NCI-H2081 (cell line): ENCODE measurements at regions not wholly inside any gene's neighbourhood (a gene's known extent, or its start where the extent isn't known, plus 50 kb on each side); places are given as distances from the start of the nearest gene placed in this dataset.

Experiments used
- DNase-seq, 2 experiments: peaks; one replicate each; lab custom pipeline; 2025; lab: John Stamatoyannopoulos, UW

- DNase-seq, result no peak
Observed at GRCh38 chr13:50319635-50320255, 304.5 kb downstream of the KCNRG start.

DNA sequence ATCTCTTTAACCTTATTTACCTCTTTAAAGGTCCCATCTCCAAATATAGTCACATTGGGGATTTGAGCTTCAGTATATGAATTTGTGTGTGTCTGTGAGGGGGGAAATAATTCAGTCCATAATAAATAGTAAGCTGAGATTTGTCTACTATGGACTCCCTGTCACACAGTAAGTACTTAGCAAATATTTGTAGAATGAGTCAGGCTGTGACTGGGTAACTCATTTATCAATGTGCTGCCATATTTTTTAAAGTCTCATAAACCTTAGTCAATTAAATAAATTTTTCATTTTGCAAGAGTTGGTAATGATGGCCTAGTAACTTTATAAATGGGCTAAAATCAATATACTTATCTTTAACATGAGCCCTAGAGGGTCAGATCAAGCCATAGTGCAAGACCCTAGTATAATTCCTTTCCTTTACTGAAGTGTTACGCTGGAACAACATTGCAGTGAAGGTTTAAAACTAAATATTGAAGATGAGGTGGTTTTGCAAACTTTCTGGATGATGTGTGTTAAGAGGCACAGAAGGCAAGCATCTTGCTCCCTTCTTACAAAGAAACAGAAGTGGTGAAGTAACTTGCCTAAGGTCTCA is 305.1 kb downstream of the KCNRG start:
- peak in 1 of 2 experiments; percentile 29 for DNase-seq

DNA sequence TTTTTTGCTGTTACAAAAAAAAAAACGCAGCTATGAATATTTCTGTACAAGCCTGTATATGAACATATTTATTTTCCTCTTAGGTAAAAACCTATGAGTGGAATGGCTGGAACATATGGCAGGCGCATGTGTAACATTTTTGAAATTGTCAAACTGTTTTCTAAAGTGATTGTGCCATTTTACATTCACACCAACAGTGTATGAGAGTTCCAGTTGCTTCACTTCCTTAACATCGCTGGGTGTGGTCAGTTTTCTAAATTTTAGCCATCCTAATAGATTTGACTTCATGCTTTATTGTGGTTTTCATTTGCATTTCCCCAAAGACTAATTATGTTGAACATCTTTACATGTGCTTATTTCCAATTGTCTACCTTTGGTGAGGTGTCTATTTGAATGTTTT is 306.8 kb downstream of the KCNRG start:
- no peak for DNase-seq

GRCh38 chr13:50323440-50324065 is 308.3 kb downstream of the KCNRG start:
- DNase-seq, result no peak

- DNase-seq, result no peak
Observed at GRCh38 chr13:50326271-50326670, 311.0 kb downstream of the KCNRG start.

DNA sequence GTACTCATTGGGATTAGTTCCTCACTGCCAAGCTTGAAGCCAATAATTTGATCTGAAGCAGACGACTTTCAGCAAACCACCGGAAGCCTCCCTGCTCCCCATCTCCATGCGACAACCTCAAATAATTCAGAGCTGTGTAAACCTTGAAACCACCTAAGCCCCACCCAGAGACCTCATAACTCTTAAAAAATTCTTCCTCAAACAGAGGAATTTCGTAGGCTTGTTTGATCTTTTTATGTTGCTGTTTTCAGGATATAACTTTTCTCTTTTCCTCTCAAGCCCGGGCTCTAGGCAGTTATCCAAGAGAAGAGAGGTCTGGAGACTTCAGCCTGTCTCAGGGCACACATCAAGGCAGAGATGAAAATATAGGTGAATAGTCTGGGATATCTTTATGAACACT is 311.6 kb downstream of the KCNRG start:
- DNase-seq, result no peak

DNA sequence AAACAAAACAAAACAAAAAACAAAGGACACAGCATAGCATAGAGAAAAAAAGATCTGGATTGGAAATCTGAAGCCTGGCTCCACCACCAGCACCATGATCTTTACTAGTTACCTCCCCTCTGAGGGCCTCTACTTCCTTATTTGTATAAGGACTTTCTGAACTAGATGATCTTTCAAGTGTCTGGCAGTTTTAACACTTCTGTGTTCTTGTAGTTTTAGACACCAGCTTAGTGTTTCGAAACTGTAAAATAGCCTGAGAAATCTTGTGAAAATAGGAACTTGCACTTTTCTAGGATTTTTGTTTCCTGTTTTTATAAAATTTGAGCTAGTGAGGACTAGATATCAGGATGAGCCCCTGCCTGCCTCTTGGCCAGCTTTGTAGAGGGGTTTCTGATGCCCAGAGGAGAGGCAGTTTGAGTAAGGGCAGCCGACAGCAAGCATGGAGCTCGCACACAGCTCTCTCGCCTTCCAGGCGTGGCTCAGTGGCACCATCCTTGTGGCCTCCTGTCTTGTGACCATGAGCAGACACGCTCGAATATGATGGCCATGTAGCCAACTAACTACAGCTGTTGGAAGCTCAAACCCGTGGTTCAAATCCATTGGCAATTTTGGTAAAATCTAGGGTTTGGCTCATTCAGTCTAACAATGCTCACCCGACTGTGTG is 319.0 kb downstream of the KCNRG start:
- DNase-seq, result no peak

DNA sequence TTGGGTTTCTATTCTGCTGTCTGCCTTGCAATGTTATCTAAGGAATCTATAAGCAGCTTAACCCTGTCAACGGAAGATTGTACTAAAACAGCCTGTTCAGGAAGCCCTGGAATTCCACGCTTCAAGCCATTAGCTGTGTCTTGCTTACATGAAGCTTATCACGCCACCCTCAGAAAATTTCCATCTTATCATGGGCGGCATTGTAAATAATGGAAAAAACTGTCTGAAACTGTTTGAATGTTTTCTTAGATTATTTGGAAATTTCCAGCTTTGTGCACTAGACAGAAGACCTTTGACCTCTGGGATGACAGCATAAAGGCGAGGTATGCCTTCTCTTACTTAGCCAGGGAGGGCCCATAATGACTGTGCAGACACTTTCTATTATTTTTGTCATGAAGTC is 319.7 kb downstream of the KCNRG start:
- no peak for DNase-seq

DNA sequence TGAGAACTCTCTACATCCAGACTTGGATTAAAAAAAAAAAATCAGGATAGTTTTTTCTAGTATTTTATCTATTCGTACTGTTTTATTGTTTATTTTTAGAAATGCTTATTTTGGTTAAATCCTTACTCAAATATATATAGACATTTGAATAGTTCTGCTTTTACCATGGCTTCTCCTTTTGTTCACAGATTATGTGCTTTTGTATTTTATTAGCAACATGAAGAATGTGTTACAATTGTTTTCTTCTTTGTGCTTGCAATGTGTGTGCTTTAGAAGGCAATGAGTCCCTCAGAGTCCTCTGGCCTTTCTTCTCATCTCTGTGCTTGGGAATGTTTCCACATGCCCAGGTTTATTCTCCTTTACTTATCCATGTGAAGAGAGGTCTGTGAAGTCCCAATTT is 324.0 kb downstream of the KCNRG start:
- DNase-seq, result no peak

DNA sequence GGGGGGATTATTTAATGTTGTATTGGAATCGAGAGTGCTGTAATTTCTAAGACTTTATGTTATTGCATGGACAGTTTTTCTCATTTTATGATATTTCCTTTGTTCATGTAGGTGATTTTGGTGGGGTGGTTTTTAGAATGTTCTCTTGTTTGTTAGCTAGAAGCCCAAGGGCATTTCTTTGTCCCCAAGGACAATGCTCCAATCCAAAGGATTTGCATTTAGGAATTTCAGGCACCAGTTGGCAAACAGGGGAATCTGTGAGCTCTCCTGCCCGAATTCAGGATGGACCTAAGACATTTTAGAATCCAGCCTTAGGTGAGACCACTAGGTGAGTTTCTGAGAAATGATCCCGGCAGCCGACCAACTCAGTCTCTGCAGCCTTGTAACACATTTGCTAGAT is 324.9 kb downstream of the KCNRG start:
- DNase-seq, result no peak

DNA sequence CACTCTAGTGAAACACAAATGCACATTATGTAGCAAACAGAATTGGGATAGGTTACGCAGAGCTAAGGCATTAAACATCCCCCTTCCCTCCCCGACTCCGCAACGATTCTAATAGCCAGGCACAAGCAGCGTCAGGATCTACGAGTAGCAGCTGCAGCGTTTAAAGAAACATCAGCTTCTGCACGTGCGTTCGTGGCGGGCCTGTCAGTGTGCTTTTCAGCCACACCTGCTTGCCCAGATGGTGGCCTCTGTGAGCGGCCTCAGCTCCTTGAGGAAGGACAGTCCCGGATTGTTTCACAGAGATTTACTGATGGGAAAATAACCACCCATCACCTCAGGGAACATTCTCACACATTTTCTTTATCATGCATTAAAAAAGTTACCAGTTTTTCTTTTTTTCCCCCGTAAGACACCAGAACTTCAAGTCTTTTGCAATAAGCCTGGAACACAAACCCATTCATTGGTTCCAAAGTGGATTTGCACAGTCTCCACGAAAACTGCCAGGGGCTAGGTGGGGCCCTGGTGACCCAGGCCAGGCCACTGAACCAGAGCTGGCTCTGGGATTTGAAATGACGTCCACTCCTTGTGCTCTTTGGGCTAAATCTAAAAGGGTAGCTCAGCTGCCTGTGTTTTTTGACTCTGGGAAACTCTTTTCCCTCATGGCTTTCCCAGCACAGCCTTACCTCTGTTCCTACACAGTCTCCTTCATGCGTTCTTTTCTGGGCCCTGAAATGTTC is 325.5 kb downstream of the KCNRG start:
- DNase-seq, result no peak

- no peak for DNase-seq
Observed at GRCh38 chr13:50341526-50341925, 326.3 kb downstream of the KCNRG start.

DNA sequence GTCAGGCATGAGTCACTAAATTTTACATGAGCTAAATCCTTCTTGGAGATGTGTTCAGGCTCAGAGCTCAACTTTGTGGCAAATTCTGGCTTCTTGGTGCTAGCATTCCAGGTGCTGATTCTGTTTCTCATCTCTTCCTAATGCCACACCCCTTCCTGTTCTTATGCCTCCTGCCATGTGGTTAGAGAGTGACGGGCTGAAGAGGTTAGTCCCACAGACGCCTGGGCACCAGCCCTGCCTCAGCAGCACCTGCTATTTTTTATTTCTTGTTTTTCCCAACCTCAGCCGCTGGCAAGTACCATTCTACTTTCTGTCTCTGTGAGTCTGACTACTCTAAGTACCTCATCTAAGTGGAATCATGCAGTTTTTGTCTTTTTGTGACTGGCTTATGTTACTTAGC is 329.5 kb downstream of the KCNRG start:
- no peak for DNase-seq

DNA sequence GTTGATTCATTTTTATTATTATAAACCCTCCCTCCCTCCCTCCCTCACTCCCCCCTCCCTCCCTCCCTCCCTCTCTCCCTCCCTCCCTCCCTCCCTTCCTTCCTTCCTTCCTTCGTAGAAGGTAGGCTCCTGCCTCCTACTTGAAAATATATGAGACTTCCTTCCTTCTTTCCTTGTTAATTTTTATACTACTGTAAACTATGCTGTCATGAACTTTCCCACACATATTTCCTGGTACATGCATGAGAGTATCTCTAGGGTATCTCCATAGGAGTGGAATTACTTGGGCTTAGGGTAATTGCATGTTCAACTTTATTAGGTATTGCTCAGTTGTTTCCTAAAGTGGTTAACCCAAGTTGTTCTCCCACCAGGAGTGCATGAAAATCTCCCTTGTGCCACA is 330.6 kb downstream of the KCNRG start:
- no peak for DNase-seq

DNA sequence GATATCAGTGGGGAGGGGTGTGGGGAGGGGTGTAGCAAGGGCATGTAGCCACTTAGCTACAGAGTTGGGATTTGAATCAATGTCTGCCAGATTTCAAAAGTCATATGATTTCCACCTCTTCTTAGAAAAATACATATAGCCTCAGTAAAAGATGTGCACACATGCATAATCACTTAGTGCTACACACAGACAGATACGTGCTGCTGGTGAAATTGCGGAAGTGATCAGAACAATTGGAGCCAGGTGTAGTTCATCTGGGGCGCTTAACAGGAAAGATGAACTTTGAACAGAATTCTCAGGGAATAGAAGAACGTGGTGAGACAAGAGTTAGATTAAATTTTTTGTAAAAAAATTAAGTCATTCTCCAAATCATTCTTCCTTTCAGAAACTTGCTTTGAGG is 333.1 kb downstream of the KCNRG start:
- no peak for DNase-seq

DNA sequence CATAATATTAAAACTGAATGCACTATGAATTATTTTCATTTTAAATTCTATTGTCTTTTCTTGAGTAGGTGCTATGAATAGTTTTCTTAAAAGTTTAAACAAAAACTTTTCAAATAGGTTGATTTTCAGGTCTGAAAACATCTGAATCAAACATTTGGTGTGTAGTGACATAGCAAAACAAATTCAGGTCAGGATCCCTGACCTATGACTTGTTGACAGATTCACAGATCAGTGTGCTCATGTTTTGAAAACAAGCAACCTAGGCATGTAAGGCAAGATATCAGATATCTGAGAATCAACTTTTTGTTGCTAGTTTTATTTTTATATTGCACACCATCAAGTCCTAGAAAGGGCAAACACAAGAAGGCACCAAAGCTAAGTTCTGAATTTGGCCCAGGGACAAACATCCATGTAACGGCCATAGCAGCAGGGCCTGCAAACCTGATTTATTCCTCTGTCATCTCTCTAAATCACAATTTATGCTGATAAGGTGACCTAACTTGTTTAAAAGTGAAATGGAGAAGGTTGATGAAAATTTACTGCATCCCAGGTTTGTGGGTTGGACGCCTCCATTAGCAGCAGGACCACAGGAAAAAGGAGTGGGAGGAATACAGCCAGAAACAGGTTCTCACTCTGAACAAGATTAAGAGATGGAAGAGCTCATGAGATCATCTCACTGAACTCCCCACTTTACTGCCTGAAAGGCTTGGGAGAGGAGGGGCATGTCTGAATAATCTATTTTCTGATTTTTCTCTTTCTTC is 337.7 kb downstream of the KCNRG start:
- DNase-seq, result no peak

- DNase-seq, result no peak
Observed at GRCh38 chr13:50353651-50354415, 338.6 kb downstream of the KCNRG start.

DNA sequence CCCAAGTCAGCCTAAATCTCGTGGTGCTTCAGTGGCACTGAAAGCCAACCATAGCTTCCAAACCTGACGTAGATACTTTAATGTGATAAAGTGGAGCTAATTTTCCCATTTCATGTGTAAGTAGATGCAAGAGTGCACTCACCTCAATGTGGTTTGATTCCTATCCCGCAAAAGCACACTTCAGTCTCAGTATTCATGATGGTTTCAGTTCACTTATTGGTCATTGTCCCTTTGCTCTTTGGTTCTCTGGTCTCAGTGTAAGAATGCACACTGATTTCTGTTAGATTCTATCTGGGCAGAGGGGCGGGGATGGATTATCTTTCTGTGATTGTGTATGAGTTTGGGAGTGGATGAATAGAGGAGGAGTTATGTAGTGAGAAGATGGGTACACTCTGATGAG is 340.6 kb downstream of the KCNRG start:
- DNase-seq, result no peak

DNA sequence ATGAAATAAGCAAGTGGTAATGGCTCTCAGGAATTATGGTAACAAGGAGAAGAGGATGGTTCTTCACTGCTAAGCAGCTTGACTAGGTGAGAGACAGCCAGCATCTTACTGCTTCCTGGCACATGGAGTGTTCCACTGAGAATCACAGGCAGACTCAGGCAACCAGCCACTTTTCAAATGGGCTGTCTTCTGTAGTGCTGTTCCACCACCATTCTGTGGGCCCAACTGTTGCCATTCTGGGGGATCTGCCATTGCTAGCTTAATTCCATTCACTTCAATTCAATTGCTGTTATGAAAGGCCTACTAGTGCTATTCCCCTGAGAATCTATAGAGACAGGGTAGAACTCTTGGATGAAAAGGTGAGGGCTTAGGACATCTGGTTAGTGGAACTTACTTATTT is 341.9 kb downstream of the KCNRG start:
- no peak for DNase-seq

- DNase-seq, result peak in 1 of 2 experiments; percentile 54
Observed at GRCh38 chr13:50357586-50358118, 342.4 kb downstream of the KCNRG start.
